ENCODE measurements at regions not wholly inside any gene's neighbourhood (a gene's known extent, or its start where the extent isn't known, plus 50 kb on each side); places are given as distances from the start of the nearest gene placed in this dataset.

DNA sequence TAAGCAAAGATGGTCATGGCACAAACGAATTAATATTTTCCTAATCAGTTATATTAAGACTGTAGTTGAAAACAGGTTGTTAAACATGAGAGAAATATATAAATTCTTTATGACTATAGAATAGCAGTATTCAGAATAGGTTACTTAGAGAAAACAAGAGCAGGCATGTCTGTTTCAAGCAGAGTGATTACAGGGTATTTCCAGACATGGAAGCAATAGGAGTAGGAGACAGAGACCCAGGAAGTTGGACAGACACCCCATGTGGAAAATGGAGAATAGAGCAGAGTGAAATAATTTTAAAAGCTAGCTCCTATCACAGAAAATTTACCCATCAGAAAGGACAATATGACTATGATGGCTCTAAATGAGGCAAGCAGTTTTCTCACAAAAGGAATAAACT lies 111.5 kb downstream of the IZUMO3 start:
- TF ChIP-seq, protein P1, sequence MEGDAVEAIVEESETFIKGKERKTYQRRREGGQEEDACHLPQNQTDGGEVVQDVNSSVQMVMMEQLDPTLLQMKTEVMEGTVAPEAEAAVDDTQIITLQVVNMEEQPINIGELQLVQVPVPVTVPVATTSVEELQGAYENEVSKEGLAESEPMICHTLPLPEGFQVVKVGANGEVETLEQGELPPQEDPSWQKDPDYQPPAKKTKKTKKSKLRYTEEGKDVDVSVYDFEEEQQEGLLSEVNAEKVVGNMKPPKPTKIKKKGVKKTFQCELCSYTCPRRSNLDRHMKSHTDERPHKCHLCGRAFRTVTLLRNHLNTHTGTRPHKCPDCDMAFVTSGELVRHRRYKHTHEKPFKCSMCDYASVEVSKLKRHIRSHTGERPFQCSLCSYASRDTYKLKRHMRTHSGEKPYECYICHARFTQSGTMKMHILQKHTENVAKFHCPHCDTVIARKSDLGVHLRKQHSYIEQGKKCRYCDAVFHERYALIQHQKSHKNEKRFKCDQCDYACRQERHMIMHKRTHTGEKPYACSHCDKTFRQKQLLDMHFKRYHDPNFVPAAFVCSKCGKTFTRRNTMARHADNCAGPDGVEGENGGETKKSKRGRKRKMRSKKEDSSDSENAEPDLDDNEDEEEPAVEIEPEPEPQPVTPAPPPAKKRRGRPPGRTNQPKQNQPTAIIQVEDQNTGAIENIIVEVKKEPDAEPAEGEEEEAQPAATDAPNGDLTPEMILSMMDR (IDR thresholded peaks at IDR 0.05) = no peak
- TF ChIP-seq POLR2A (IDR thresholded peaks at IDR 0.05) = no peak
